ENCODE measurements at regions not wholly inside any gene's neighbourhood (a gene's known extent, or its start where the extent isn't known, plus 50 kb on each side); places are given as distances from the start of the nearest gene placed in this dataset.
"Not testable (repeated sequence)": the region's sequence is repeated elsewhere in the genome, so short reads cannot be mapped to it uniquely, and the experiment has no call there.

DNA sequence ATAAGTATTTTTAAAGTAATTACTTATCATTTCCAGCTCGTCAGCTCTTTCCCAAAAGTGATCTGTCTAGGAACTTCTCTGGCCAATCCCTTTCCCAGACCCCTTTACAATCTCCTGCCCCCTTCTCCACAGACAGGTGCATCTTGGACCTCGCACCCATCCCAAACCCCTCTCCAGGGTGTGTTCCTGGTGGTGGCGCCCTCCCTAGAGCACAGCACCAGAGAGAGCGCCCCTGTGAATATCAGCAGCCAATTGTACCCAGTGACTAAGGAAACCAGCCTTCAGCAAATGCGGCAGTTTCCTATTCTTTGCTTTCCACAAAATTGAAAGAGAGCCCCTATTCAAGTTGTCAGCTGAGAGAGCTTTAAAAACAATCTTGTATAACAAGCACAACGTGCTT lies 157.7 kb downstream of the RNASET2 start:
- Histone ChIP-seq H3K36me3 (no peaks in the 10 kb centered on the region), H3K4me1 (no peaks in the 10 kb centered on the region), H3K4me3 (no peak overlapping the region), H3K9me3 (no peaks in the 10 kb centered on the region), H3K27ac (no peak overlapping the region), H3K27me3 (no peaks in the 10 kb centered on the region)
- TF ChIP-seq POLR2A (IDR thresholded peaks at IDR 0.05) (no peak), POLR2AphosphoS5 (IDR thresholded peaks at IDR 0.05) (no peak), EP300 (IDR thresholded peaks at IDR 0.05) (no peak)
- TF ChIP-seq, protein P1, sequence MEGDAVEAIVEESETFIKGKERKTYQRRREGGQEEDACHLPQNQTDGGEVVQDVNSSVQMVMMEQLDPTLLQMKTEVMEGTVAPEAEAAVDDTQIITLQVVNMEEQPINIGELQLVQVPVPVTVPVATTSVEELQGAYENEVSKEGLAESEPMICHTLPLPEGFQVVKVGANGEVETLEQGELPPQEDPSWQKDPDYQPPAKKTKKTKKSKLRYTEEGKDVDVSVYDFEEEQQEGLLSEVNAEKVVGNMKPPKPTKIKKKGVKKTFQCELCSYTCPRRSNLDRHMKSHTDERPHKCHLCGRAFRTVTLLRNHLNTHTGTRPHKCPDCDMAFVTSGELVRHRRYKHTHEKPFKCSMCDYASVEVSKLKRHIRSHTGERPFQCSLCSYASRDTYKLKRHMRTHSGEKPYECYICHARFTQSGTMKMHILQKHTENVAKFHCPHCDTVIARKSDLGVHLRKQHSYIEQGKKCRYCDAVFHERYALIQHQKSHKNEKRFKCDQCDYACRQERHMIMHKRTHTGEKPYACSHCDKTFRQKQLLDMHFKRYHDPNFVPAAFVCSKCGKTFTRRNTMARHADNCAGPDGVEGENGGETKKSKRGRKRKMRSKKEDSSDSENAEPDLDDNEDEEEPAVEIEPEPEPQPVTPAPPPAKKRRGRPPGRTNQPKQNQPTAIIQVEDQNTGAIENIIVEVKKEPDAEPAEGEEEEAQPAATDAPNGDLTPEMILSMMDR (IDR thresholded peaks at IDR 0.05) = no peak
- ATAC-seq (ENCODE audit: low FRiP score in 2 of 2) (no peak), DNase-seq (no peak)
- 67 to 71% methylated on average over 6 of the region's 6 CpGs for WGBS, 2 donors

DNA sequence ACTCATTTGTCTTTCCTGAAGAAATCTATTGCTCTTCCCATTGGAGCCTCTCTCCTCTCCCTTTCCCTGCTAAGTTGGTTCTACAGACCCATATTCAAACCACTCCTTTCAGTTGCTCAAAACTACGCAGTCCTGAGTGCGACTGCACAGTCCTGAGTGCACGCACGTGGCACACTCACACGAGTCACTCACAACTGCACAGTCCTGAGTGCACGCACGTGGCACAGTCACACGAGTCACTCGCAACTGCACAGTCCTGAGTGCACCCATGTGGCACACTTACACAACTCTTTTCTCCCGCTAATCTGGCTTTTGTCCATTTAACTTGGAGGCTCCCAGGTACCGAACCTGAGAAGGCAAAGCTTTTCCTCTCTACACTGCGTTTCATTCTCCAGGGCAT lies 159.7 kb downstream of the RNASET2 start:
- TF ChIP-seq EP300 (IDR thresholded peaks at IDR 0.05) (no peak), POLR2A (IDR thresholded peaks at IDR 0.05) (no peak), POLR2AphosphoS5 (IDR thresholded peaks at IDR 0.05) (no peak)
- ATAC-seq (ENCODE audit: low FRiP score in 2 of 2) (peak in 1 of 2 donors; percentile 70), DNase-seq (no peak)
- Histone ChIP-seq H3K27ac (no peak overlapping the region), H3K4me1 (no peaks in the 10 kb centered on the region), H3K27me3 (no peaks in the 10 kb centered on the region), H3K36me3 (no peaks in the 10 kb centered on the region), H3K4me3 (no peak overlapping the region), H3K9me3 (no peaks in the 10 kb centered on the region)
- 84 to 88% methylated on average over 12 of the region's 12 CpGs for WGBS, 2 donors

DNA sequence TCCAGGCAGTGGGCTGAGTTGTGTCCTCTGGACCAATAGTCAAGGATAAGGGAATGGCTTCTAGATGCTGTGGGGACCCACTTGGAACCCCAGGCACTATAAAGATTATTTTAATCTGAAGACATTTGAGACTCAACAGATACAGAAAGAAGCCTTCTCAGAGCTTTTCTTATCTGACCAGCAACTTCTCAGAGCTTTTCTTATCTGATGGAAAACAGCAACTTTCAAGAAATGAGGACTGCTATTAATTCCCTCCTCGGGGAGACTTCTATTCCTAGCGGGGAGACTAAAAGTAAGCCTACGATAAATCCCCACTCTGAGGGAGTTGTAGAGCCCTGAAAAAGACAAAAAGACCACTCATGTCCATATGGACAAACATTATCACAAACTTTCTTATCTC lies 160.5 kb downstream of the RNASET2 start:
- H3K4me3 ChIP-seq = no peak overlapping the region
- no peak for ATAC-seq (ENCODE audit: low FRiP score in 2 of 2)
- no peak for TF ChIP-seq POLR2AphosphoS5 (IDR thresholded peaks at IDR 0.05)
- no peak for TF ChIP-seq POLR2A (IDR thresholded peaks at IDR 0.05)
- no peak for TF ChIP-seq EP300 (IDR thresholded peaks at IDR 0.05)
- TF ChIP-seq, protein P1 (IDR thresholded peaks at IDR 0.05) = no peak
- no peaks in the 10 kb centered on the region for H3K27me3 ChIP-seq
- no peaks in the 10 kb centered on the region for H3K36me3 ChIP-seq
- H3K9me3 ChIP-seq = no peaks in the 10 kb centered on the region
- H3K27ac ChIP-seq = no peak overlapping the region
- DNase-seq = no peak
- 71 to 92% methylated on average over 3 of the region's 3 CpGs for WGBS, 2 donors
- no peaks in the 10 kb centered on the region for H3K4me1 ChIP-seq

DNA sequence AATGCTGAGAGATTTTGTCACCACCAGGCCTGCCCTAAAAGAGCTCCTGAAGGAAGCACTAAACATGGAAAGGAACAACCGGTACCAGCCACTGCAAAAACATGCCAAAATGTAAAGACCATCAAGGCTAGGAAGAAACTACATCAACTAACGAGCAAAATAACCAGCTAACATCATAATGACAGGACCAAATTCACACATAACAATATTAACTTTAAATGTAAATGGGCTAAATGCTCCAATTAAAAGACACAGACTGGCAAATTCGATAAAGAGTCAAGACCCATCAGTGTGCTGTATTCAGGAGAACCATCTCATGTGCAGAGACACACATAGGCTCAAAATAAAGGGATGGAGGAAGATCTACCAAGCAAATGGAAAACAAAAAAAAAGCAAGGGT lies 163.8 kb upstream of the RPS6KA2 start:
- not testable (repeated sequence) for H3K4me1 ChIP-seq; H3K27ac ChIP-seq; H3K4me3 ChIP-seq; ATAC-seq (ENCODE audit: low FRiP score in 2 of 2); DNase-seq; H3K36me3 ChIP-seq; H3K27me3 ChIP-seq; H3K9me3 ChIP-seq
- WGBS, 2 donors = 92 to 93% methylated on average over 3 of the region's 3 CpGs

DNA sequence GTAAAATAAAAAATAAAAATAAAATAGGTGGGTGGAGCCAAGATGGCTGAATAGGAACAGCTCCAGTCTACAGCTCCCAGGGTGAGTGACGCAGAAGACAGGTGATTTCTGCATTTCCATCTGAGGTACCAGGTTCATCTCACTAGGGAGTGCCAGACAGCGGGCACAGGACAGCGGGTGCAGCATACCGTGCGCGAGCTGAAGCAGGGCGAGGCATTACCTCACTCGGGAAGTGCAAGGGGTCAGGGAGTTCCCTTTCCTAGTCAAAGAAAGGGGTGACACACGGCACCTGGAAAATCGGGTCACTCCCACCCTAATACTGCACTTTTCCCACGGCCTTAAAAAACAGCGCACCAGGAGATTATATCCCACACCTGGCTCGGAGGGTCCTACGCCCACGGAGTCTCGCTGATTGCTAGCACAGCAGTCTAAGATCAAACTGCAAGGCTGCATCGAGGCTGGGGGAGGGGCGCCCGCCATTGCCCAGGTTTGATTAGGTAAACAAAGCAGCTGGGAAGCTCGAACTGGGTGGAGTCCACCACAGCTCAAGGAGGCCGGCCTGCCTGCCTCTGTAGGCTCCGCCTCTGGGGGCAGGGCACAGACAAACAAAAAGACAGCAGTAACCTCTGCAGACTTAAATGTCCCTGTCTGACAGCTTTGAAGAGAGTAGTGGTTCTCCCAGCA lies 161.9 kb upstream of the RPS6KA2 start:
- peak in 1 of 2 donors; percentile 44 for DNase-seq
- not testable (repeated sequence) for H3K4me3 ChIP-seq; H3K4me1 ChIP-seq; H3K9me3 ChIP-seq; H3K36me3 ChIP-seq; ATAC-seq (ENCODE audit: low FRiP score in 2 of 2); H3K27me3 ChIP-seq; H3K27ac ChIP-seq
- 91 to 93% methylated on average over 19 to 22 of the region's 22 CpGs for WGBS, 2 donors

DNA sequence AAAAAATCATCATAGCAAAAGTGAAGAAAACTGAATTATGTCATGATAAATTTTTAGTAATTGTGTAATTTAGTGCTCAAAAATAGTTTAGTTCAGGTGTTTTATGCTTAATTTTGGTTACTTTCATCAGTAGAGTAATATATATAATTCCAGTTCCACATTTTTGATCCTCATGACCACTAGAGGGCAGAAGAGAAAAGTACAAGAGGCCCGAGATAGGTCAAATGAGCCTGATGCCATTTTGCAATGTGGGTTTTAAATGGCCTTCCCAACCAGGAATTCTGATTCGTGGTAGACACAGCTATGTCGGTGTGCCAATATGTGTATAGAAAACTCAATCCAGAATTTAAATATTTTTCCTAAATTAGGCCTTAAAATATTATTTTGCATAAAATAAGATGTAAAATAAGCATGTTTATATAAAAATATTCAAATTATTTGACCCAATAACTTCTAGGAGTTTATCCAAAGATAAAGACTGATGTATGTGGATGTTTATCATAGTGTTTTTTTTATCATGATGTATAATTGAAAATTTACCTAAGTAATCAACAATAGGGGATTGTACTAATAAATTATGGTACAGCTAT lies 159.7 kb upstream of the RPS6KA2 start:
- peak; percentile 70 to 81 for ATAC-seq (ENCODE audit: low FRiP score in 2 of 2)

More for the DNA sequence above, 159.7 kb upstream of the RPS6KA2 start:
- TF ChIP-seq, protein P1 (IDR thresholded peaks at IDR 0.05) = peak; percentile 50 to 69 (median 65)
- TF ChIP-seq EP300 (IDR thresholded peaks at IDR 0.05) = no peak
- TF ChIP-seq POLR2A (IDR thresholded peaks at IDR 0.05) = no peak
- no peak for TF ChIP-seq POLR2AphosphoS5 (IDR thresholded peaks at IDR 0.05)
- Histone ChIP-seq H3K4me3 (no peak overlapping the region), H3K36me3 (no peaks in the 10 kb centered on the region), H3K27me3 (no peaks in the 10 kb centered on the region), H3K27ac (no peak overlapping the region), H3K4me1 (no peaks in the 10 kb centered on the region), H3K9me3 (no peaks in the 10 kb centered on the region)
- WGBS, 2 donors = 1 to 4% methylated on average over 3 of the region's 3 CpGs
- no peak for DNase-seq

Measured in upper lobe of left lung (tissue), 6 donors.